A549 (cell line): ENCODE measurements at regions not wholly inside any gene's neighbourhood (a gene's known extent, or its start where the extent isn't known, plus 50 kb on each side); places are given as distances from the start of the nearest gene placed in this dataset.

ENCODE experiments used
- ATAC-seq, 2 experiments: fragments of 200-7000 bp in 1 of 2; fragments of >200 bp in 1 of 2; cut with Nextera tagmentation in 1 of 2; cut with Tn5 transposase in 1 of 2; 3 replicates each; pipeline versions ENCODE4 v1.8.0 to v1.9.1; 2018 to 2020; ENCODE audit warnings: mild to moderate bottlenecking in 1 of 2, moderate library complexity in 1 of 2
- CTCF ChIA-PET: fragments of 300-600 bp; sonication (Branson Sonifier 250); formaldehyde crosslinking; extraction: SDS; loops from one replicate; lab custom pipeline; 2021; ENCODE audit warnings: antibody characterized with exemption, inconsistent platforms; lab: Yijun Ruan, JAX
- POLR2A ChIA-PET: fragments of 350-600 bp; formaldehyde crosslinking; extraction: SDS; loops from one replicate; lab custom pipeline; 2021; ENCODE audit warnings: antibody characterized with exemption, inconsistent platforms; lab: Yijun Ruan, JAX
- DNase-seq, 2 experiments: peaks; one replicate each; pipeline versions ENCODE4 v3.0.0 to v3.0.0-alpha.2; 2011 to 2016; ENCODE audit warnings: low read depth in 1 of 2, low spot score in 1 of 2
- FAIRE-seq: peaks from 2 replicates; lab custom pipeline; 2011; peaks lifted over from hg19 to GRCh38; lab: Jason Lieb, UNC
- H3K27ac ChIP-seq, 2 experiments: fragments of >200 bp; sonication (Bioruptor Twin); formaldehyde crosslinking; 3 replicates each; pipeline ENCODE4 v1.5.1; 2016 to 2017
- H3K4me1 ChIP-seq: fragments of >200 bp; sonication (Bioruptor Twin); formaldehyde crosslinking; 3 replicates; pipeline ENCODE4 v1.6.1; 2016
- H3K4me2 ChIP-seq: fragments of >200 bp; sonication (Bioruptor Twin); formaldehyde crosslinking; 3 replicates; pipeline ENCODE4 v1.6.1; 2016
- H3K4me3 ChIP-seq: fragments of >200 bp; sonication (Bioruptor Twin); formaldehyde crosslinking; 3 replicates; pipeline ENCODE4 v1.5.1; 2016
- H3K9me3 ChIP-seq: fragments of >200 bp; sonication (Bioruptor Twin); formaldehyde crosslinking; 3 replicates; pipeline ENCODE4 v1.6.1; 2016
- CEBPB ChIP-seq, 2 experiments: fragments of >200 bp in 1 of 2; sonication (Bioruptor Twin) in 1 of 2; formaldehyde crosslinking in 1 of 2; IDR thresholded peaks; 2 replicates each; pipeline ENCODE4 v1.6.1; 2012 to 2016
- CHD2 ChIP-seq: fragments of 150-350 bp; IDR thresholded peaks from 2 replicates; pipeline ENCODE4 v1.6.1; 2014; ENCODE audit warnings: low read length; ENCODE audit not compliant: partially characterized antibody
- CHD4 ChIP-seq: fragments of 200-600 bp; sonication (generic); IDR thresholded peaks from 2 replicates; pipeline ENCODE4 v1.6.1; 2016; ENCODE audit warnings: antibody characterized with exemption, mild to moderate bottlenecking, borderline replicate concordance
- CTCF ChIP-seq: fragments of >200 bp; sonication (Bioruptor Twin); formaldehyde crosslinking; IDR thresholded peaks from 3 replicates; pipeline ENCODE4 v1.5.1; 2016
- ELK1 ChIP-seq: fragments of 150-350 bp; IDR thresholded peaks from 2 replicates; pipeline ENCODE4 v1.6.1; 2014; ENCODE audit warnings: low read depth, mild to moderate bottlenecking, low read length
- EP300 ChIP-seq, 2 experiments: fragments of >200 bp; sonication (Bioruptor Twin); formaldehyde crosslinking; IDR thresholded peaks; 2 replicates in 1 of 2; 3 replicates in 1 of 2; pipeline ENCODE4 v1.6.1; 2016 to 2017
- ESRRA ChIP-seq: fragments of 150-350 bp; IDR thresholded peaks from 2 replicates; pipeline ENCODE4 v1.6.1; 2014; ENCODE audit warnings: mild to moderate bottlenecking, low read length, borderline replicate concordance
- FOSL2 ChIP-seq, 2 experiments: fragments of 450-650 bp in 1 of 2; fragments of >200 bp in 1 of 2; sonication (Bioruptor Twin) in 1 of 2; formaldehyde crosslinking; IDR thresholded peaks; 2 replicates each; pipeline versions ENCODE4 v1.5.0 to v1.6.1; 2016 to 2020; ENCODE audit warnings: mild to moderate bottlenecking in 1 of 2, moderate library complexity in 1 of 2
- FOXS1 ChIP-seq: fragments of 250-450 bp; sonication (Bioruptor Pico); IDR thresholded peaks from 2 replicates; pipeline ENCODE4 v1.5.0; 2020; ENCODE audit warnings: mild to moderate bottlenecking, moderate library complexity
- GATA3 ChIP-seq: IDR thresholded peaks from 2 replicates; pipeline ENCODE4 v1.6.1; 2012; ENCODE audit warnings: borderline replicate concordance
- HDAC2 ChIP-seq: fragments of 200-600 bp; sonication (generic); IDR thresholded peaks from 2 replicates; pipeline ENCODE4 v1.6.1; 2016
- HEYL ChIP-seq: fragments of 250-450 bp; sonication (Bioruptor Pico); IDR thresholded peaks from 2 replicates; pipeline ENCODE4 v1.8.0; 2021; ENCODE audit warnings: mild to moderate bottlenecking, moderate library complexity
- MAFK ChIP-seq: fragments of 450-650 bp; IDR thresholded peaks from 2 replicates; pipeline ENCODE4 v1.6.1; 2014; ENCODE audit not compliant: partially characterized antibody
- MYC ChIP-seq: IDR thresholded peaks from 2 replicates; pipeline ENCODE4 v1.6.1; 2012; ENCODE audit warnings: mild to moderate bottlenecking, inconsistent platforms, low read length, improper control_type of control experiment, borderline replicate concordance
- NFE2L2 ChIP-seq: fragments of 150-350 bp; conservative IDR thresholded peaks from 2 replicates; pipeline ENCODE4 v1.6.1; 2014; ENCODE audit warnings: low read length
- NR3C1 ChIP-seq: fragments of >200 bp; sonication (Bioruptor Twin); formaldehyde crosslinking; IDR thresholded peaks from 3 replicates; pipeline ENCODE4 v1.6.1; 2017
- PBX3 ChIP-seq: IDR thresholded peaks from 2 replicates; pipeline ENCODE4 v1.6.1; 2012
- PHF8 ChIP-seq: fragments of 200-600 bp; sonication (generic); IDR thresholded peaks from 2 replicates; pipeline ENCODE4 v1.6.1; 2016; ENCODE audit warnings: low read depth, mild to moderate bottlenecking, antibody characterized with exemption, moderate library complexity, borderline replicate concordance
- POLR2AphosphoS2 ChIP-seq: conservative IDR thresholded peaks from 2 replicates; pipeline ENCODE4 v1.6.1; 2012; ENCODE audit warnings: low read length, improper control_type of control experiment, inconsistent platforms
- RAD21 ChIP-seq, 2 experiments: fragments of >200 bp in 1 of 2; sonication (Bioruptor Twin) in 1 of 2; formaldehyde crosslinking in 1 of 2; IDR thresholded peaks in 1 of 2; conservative IDR thresholded peaks in 1 of 2; 2 replicates in 1 of 2; 3 replicates in 1 of 2; pipeline ENCODE4 v1.6.1; 2012 to 2018; ENCODE audit warnings: inconsistent platforms in 1 of 2
- RARB ChIP-seq: fragments of 250-450 bp; sonication (Bioruptor Pico); IDR thresholded peaks from 2 replicates; pipeline ENCODE4 v1.8.0; 2021; ENCODE audit warnings: mild to moderate bottlenecking, moderate library complexity
- REST ChIP-seq: fragments of 200-600 bp; sonication (generic); IDR thresholded peaks from 2 replicates; pipeline ENCODE4 v1.6.1; 2016; ENCODE audit warnings: antibody characterized with exemption, mild to moderate bottlenecking, moderate library complexity
- SMC3 ChIP-seq: fragments of >200 bp; sonication (Bioruptor Twin); formaldehyde crosslinking; IDR thresholded peaks from 3 replicates; pipeline ENCODE4 v1.6.1; 2018; ENCODE audit warnings: inconsistent platforms
- SREBF2 ChIP-seq: fragments of 450-650 bp; IDR thresholded peaks from 2 replicates; pipeline ENCODE4 v1.6.1; 2014; ENCODE audit warnings: mild to moderate bottlenecking, moderate library complexity
- TFCP2L1 ChIP-seq: fragments of 250-450 bp; sonication (Bioruptor Pico); IDR thresholded peaks from 2 replicates; pipeline ENCODE4 v1.5.0; 2021; ENCODE audit warnings: mild to moderate bottlenecking
- USF2 ChIP-seq: fragments of 450-650 bp; IDR thresholded peaks from 2 replicates; pipeline ENCODE4 v1.6.1; 2014; ENCODE audit warnings: antibody characterized with exemption
- ZC3H11A ChIP-seq: fragments of 450-650 bp; IDR thresholded peaks from 2 replicates; pipeline ENCODE4 v1.6.1; 2014; ENCODE audit warnings: antibody characterized with exemption, mild to moderate bottlenecking
- ZNF302 ChIP-seq: fragments of 250-450 bp; sonication (Bioruptor Pico); IDR thresholded peaks from 2 replicates; pipeline ENCODE4 v1.9.0; 2021; ENCODE audit warnings: inconsistent platforms, mild to moderate bottlenecking, moderate library complexity
- ZSCAN20 ChIP-seq: fragments of 250-450 bp; sonication (Bioruptor Pico); IDR thresholded peaks from 2 replicates; pipeline ENCODE4 v1.8.0; 2022; ENCODE audit warnings: mild to moderate bottlenecking, moderate library complexity
- WGBS: methylation state at CpG from one replicate; pipeline ENCODE4 v1.1.6; 2017; ENCODE audit errors: missing lambda C conversion rate; 5-methylcytosine and 5-hydroxymethylcytosine counted together
- TF ChIP-seq, protein P1 (sequence below): IDR thresholded peaks from 2 replicates; pipeline ENCODE4 v1.6.1; 2012; ENCODE audit warnings: low read depth, borderline replicate concordance
- TF ChIP-seq, protein P2 (sequence below): fragments of >200 bp; sonication (Bioruptor Twin); formaldehyde crosslinking; IDR thresholded peaks from 2 replicates; pipeline ENCODE4 v1.6.1; 2016

DNA sequence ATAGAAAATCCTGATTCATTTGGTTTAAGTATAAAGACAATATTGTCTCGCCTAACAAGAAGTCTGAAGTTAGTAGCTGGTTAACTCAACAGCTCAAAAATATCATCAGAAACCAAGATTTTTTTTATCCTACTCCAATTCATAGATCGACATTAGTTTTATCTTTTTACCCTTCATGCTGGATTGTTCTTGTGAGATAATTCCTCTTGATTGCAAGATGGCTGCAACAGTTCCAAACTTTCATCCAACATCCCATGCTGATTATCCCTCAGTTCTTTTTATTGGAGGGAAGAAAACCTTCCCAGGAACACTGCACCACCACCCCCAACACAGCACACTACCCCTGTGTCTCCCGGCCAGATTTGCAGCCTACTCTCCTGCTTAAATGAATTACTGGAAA is 370.2 kb upstream of the RAB6C start:
- TF ChIP-seq CHD4 (no peak), GATA3 (no peak), ESRRA (no peak), ELK1 (no peak), FOXS1 (CRISPR knock-in tag) (no peak), RARB (CRISPR knock-in tag) (no peak), NFE2L2 (no peak), ZC3H11A (no peak), PBX3 (no peak), SREBF2 (no peak), USF2 (no peak), POLR2AphosphoS2 (no peak), CHD2 (no peak)
- TF ChIP-seq, protein P1, sequence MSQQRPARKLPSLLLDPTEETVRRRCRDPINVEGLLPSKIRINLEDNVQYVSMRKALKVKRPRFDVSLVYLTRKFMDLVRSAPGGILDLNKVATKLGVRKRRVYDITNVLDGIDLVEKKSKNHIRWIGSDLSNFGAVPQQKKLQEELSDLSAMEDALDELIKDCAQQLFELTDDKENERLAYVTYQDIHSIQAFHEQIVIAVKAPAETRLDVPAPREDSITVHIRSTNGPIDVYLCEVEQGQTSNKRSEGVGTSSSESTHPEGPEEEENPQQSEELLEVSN = no peak
- CTCF ChIA-PET = no interaction called here
- no peak for ATAC-seq
- Histone ChIP-seq H3K4me3 (no peak overlapping the region), H3K4me1 (no peaks in the 10 kb centered on the region), H3K9me3 (no peaks in the 10 kb centered on the region), H3K4me2 (no peak overlapping the region), H3K27ac (no peak overlapping the region)
- 16% methylated on average over 3 of the region's 3 CpGs for WGBS
- DNase-seq = no peak
- FAIRE-seq = no peak
- POLR2A ChIA-PET = no interaction called here

- ChIA-PET CTCF (no interaction called here), POLR2A (no interaction called here)
- no peak for DNase-seq
- Histone ChIP-seq H3K27ac (no peak overlapping the region), H3K4me2 (no peak overlapping the region), H3K4me3 (no peak overlapping the region), H3K9me3 (no peaks in the 10 kb centered on the region), H3K4me1 (no peaks in the 10 kb centered on the region)
- 41% methylated on average over 6 of the region's 6 CpGs for WGBS
- FAIRE-seq = no peak
- ATAC-seq = no peak
- TF ChIP-seq TFCP2L1 (CRISPR knock-in tag) (no peak), ZNF302 (CRISPR knock-in tag) (no peak), PHF8 (no peak), HEYL (CRISPR knock-in tag) (no peak), EP300 (IDR thresholded peaks at IDR 0.05) (no peak), REST (no peak), CEBPB (IDR thresholded peaks at IDR 0.05) (no peak), SMC3 (no peak), SREBF2 (no peak), CTCF (no peak), FOSL2 (IDR thresholded peaks at IDR 0.05) (no peak), FOSL2 (CRISPR knock-in tag; IDR thresholded peaks at IDR 0.05) (no peak), ZSCAN20 (CRISPR knock-in tag) (no peak), HDAC2 (no peak), FOXS1 (CRISPR knock-in tag) (no peak), MAFK (no peak), NR3C1 (no peak), MYC (no peak), RAD21 (conservative IDR thresholded peaks at IDR 0.05 in 1 of 2, IDR thresholded peaks at IDR 0.05 in 1 of 2) (no peak)
- TF ChIP-seq, protein P2, sequence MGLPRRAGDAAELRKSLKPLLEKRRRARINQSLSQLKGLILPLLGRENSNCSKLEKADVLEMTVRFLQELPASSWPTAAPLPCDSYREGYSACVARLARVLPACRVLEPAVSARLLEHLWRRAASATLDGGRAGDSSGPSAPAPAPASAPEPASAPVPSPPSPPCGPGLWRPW = no peak
These were observed 368.7 kb upstream of the RAB6C start for GRCh38 chr2:129610766-129611165.
